Caco-2 (cell line): ENCODE measurements at regions not wholly inside any gene's neighbourhood (a gene's known extent, or its start where the extent isn't known, plus 50 kb on each side); places are given as distances from the start of the nearest gene placed in this dataset.

Experiments
- BruUV-seq: library from RNA; stranded (reverse); fragments of 400-500 nt; replicated peaks from 2 replicates; lab custom pipeline; 2021; lab: Mats Ljungman, UMichigan
- CTCF ChIA-PET: fragments of 300-600 bp; sonication (Branson Sonifier 250); formaldehyde crosslinking; loops from one replicate; lab custom pipeline; 2022; ENCODE audit warnings: antibody characterized with exemption; lab: Charles Lee
- POLR2A ChIA-PET: fragments of 300-600 bp; sonication (Branson Sonifier 250); formaldehyde crosslinking; loops from one replicate; lab custom pipeline; 2022; ENCODE audit warnings: antibody characterized with exemption; lab: Charles Lee
- DNase-seq, 2 experiments: peaks; one replicate each; pipeline versions ENCODE4 v3.0.0 to v3.0.0-alpha.2; 2020 to 2022
- H3K27me3 ChIP-seq: replicated peaks from 2 replicates; pipeline ENCODE4 v1.6.0; 2011; ENCODE audit warnings: low read length; ENCODE audit not compliant: control insufficient read depth, insufficient read depth
- H3K36me3 ChIP-seq: 2 replicates; pipeline ENCODE4 v1.5.1; 2011; ENCODE audit warnings: low read length; ENCODE audit not compliant: control insufficient read depth, insufficient read depth
- H3K4me1 ChIP-seq: fragments of 250-450 bp; sonication (Bioruptor Pico); 2 replicates; pipeline ENCODE4 v1.5.1; 2020; ENCODE audit warnings: mild to moderate bottlenecking
- H3K4me3 ChIP-seq: 2 replicates; pipeline ENCODE4 v1.5.1; 2011; ENCODE audit warnings: low read depth, mild to moderate bottlenecking, control low read depth, low read length
- H3K9me3 ChIP-seq: fragments of 250-450 bp; sonication (Bioruptor Pico); 2 replicates; pipeline ENCODE4 v1.5.1; 2020; ENCODE audit warnings: mild to moderate bottlenecking, moderate library complexity
- H3K27ac Mint-ChIP-seq: one replicate; pipeline ENCODE4 v1.8.0; 2022; ENCODE audit warnings: mixed read lengths; ENCODE audit not compliant: unreplicated experiment
- H3K27me3 Mint-ChIP-seq: one replicate; pipeline ENCODE4 v1.8.0; 2022; ENCODE audit warnings: mixed read lengths; ENCODE audit not compliant: insufficient read depth, unreplicated experiment
- H3K36me3 Mint-ChIP-seq: one replicate; pipeline ENCODE4 v1.8.0; 2022; ENCODE audit warnings: mild to moderate bottlenecking, mixed read lengths; ENCODE audit not compliant: insufficient read depth, unreplicated experiment
- H3K4me1 Mint-ChIP-seq: one replicate; pipeline ENCODE4 v1.8.0; 2022; ENCODE audit warnings: low read depth, mixed read lengths; ENCODE audit not compliant: unreplicated experiment
- H3K4me3 Mint-ChIP-seq: one replicate; pipeline ENCODE4 v1.8.0; 2022; ENCODE audit warnings: mild to moderate bottlenecking, moderate library complexity, mixed read lengths; ENCODE audit not compliant: unreplicated experiment
- H3K9me3 Mint-ChIP-seq: one replicate; pipeline ENCODE4 v1.8.0; 2022; ENCODE audit warnings: mixed read lengths; ENCODE audit not compliant: unreplicated experiment
- intact Hi-C: fragments of 100-400 bp; cut with micrococcal nuclease; formaldehyde crosslinking; loops from one replicate; pipeline ENCODE4 v1.10.0; 2022; ENCODE audit not compliant: unreplicated experiment
- TF ChIP-seq, protein P1 (sequence below), 2 experiments: fragments of 200-600 bp in 1 of 2; IDR thresholded peaks; 1 replicate in 1 of 2; 2 replicates in 1 of 2; pipeline versions ENCODE4 v1.5.1 to v1.8.0; 2011 to 2022; ENCODE audit warnings: antibody characterized with exemption in 1 of 2, control low read depth in 1 of 2, inconsistent platforms in 1 of 2, low read depth in 1 of 2, low read length in 1 of 2, mild to moderate bottlenecking in 1 of 2, moderate library complexity in 1 of 2; ENCODE audit not compliant: insufficient read depth in 1 of 2, severe bottlenecking in 1 of 2, unreplicated experiment in 1 of 2

DNA sequence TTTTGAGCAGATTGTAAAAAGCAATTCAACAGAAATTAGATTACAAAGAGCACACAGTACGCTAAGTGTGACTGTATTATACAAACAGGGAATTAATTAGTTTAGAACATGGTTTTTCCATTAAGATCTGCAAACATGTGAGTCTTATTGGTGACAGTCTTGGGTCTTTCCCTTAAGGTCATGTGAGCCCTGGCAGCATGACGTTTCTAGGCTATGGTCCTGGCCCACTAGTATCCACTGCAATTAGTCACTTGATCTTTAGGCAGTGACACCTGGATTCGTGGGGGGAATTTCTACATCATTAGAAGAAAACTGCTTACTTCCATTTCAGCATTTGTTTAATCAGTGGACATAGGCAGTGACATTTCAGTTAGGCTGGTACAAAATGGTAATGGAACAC lies 360.2 kb upstream of the NR2F2 start:
- no peaks in the 10 kb centered on the region for H3K36me3 ChIP-seq
- TF ChIP-seq, protein P1, sequence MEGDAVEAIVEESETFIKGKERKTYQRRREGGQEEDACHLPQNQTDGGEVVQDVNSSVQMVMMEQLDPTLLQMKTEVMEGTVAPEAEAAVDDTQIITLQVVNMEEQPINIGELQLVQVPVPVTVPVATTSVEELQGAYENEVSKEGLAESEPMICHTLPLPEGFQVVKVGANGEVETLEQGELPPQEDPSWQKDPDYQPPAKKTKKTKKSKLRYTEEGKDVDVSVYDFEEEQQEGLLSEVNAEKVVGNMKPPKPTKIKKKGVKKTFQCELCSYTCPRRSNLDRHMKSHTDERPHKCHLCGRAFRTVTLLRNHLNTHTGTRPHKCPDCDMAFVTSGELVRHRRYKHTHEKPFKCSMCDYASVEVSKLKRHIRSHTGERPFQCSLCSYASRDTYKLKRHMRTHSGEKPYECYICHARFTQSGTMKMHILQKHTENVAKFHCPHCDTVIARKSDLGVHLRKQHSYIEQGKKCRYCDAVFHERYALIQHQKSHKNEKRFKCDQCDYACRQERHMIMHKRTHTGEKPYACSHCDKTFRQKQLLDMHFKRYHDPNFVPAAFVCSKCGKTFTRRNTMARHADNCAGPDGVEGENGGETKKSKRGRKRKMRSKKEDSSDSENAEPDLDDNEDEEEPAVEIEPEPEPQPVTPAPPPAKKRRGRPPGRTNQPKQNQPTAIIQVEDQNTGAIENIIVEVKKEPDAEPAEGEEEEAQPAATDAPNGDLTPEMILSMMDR (IDR thresholded peaks at IDR 0.05; ENCODE audit: insufficient read depth in 1 of 2, low read depth in 1 of 2, low read length in 1 of 2, severe bottlenecking in 1 of 2, unreplicated experiment in 1 of 2): no peak
- no peak for DNase-seq
- POLR2A ChIA-PET: no interaction called here
- H3K9me3 Mint-ChIP-seq: peaks cover 10% of the 10 kb centered on the region
- intact Hi-C loops: no loop called here
- H3K4me3 ChIP-seq: no peak overlapping the region
- BruUV-seq: no TSS peak
- peaks cover under 1% of the 10 kb centered on the region for H3K4me1 Mint-ChIP-seq
- CTCF ChIA-PET: no interaction called here
- H3K27me3 Mint-ChIP-seq: no peaks in the 10 kb centered on the region
- no peak overlapping the region for H3K27ac Mint-ChIP-seq
- H3K9me3 ChIP-seq: 0 out of 2 replicates have a peak, but pooled peaks cover 3% of the 10 kb centered on the region
- H3K4me1 ChIP-seq: no peaks in the 10 kb centered on the region
- H3K36me3 Mint-ChIP-seq: no peaks in the 10 kb centered on the region
- H3K4me3 Mint-ChIP-seq: no peak overlapping the region
- no peaks in the 10 kb centered on the region for H3K27me3 ChIP-seq

DNA sequence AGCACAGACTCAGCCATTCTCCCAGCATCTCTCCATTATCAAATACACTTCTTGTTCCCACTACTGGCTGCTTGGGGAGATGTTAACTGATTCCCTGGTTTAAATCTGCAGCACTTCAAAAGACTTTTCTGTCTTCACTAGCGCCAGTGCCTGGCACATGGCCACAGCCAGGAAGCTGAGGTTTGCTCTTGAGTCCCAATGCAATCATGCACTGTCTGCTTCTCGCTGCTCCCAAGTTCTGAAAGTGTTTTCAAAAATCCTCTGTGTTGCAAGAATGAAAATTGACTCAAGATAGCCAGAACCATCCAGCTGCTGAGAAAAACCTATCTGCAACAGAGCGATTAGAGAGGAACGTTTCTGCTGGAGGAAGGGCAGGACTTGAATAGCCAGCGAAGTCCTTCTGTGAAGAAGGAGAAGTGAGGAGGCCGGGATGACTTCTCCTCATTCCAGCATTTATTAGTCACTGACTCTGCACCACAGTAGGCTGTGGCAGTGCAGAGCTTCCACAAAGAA lies 358.4 kb upstream of the NR2F2 start:
- CTCF ChIA-PET: no interaction called here
- no peaks in the 10 kb centered on the region for H3K4me1 ChIP-seq
- POLR2A ChIA-PET: no interaction called here
- 0 out of 2 replicates have a peak, but pooled peaks cover 3% of the 10 kb centered on the region for H3K9me3 ChIP-seq
- H3K27ac Mint-ChIP-seq: no peak overlapping the region
- no TSS peak for BruUV-seq
- no peaks in the 10 kb centered on the region for H3K36me3 ChIP-seq
- DNase-seq: no peak
- peaks cover 7% of the 10 kb centered on the region for H3K4me1 Mint-ChIP-seq
- no peaks in the 10 kb centered on the region for H3K27me3 Mint-ChIP-seq
- peaks cover 10% of the 10 kb centered on the region for H3K9me3 Mint-ChIP-seq
- TF ChIP-seq, protein P1 (IDR thresholded peaks at IDR 0.05; ENCODE audit: insufficient read depth in 1 of 2, low read depth in 1 of 2, low read length in 1 of 2, severe bottlenecking in 1 of 2, unreplicated experiment in 1 of 2): no peak
- no peaks in the 10 kb centered on the region for H3K27me3 ChIP-seq
- no peak overlapping the region for H3K4me3 Mint-ChIP-seq
- no peaks in the 10 kb centered on the region for H3K36me3 Mint-ChIP-seq
- H3K4me3 ChIP-seq: no peak overlapping the region
- intact Hi-C loops: no loop called here

DNA sequence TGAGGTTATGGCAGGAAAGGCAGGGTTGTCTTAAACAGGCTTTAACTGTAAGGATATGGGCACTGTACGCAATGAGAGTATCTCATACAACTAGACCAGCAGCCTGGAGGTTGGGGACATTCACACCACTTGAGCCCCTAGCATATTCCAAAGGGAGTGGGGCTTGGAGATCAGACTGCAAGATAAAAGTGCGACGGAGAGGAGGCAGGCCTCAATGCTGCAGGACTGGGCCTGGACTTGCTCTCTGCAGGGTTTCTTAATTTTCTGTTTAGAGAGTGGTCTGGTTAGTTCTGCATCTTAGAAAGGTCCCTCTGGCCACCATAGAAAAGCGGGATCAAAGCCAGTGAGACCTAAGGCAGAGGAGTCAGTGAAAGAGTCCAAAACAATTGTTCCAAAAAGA lies 357.7 kb upstream of the NR2F2 start:
- no peak overlapping the region for H3K4me3 ChIP-seq
- no peaks in the 10 kb centered on the region for H3K27me3 ChIP-seq
- H3K27ac Mint-ChIP-seq: no peak overlapping the region
- H3K27me3 Mint-ChIP-seq: no peaks in the 10 kb centered on the region
- no peaks in the 10 kb centered on the region for H3K4me1 ChIP-seq
- no peak overlapping the region for H3K4me3 Mint-ChIP-seq
- H3K9me3 Mint-ChIP-seq: peaks cover 10% of the 10 kb centered on the region
- 0 out of 2 replicates have a peak, but pooled peaks cover 3% of the 10 kb centered on the region for H3K9me3 ChIP-seq
- TF ChIP-seq, protein P1 (IDR thresholded peaks at IDR 0.05; ENCODE audit: insufficient read depth in 1 of 2, low read depth in 1 of 2, low read length in 1 of 2, severe bottlenecking in 1 of 2, unreplicated experiment in 1 of 2): no peak
- intact Hi-C loops: no loop called here
- POLR2A ChIA-PET: no interaction called here
- DNase-seq: no peak
- BruUV-seq: no TSS peak
- H3K4me1 Mint-ChIP-seq: peaks cover 7% of the 10 kb centered on the region
- CTCF ChIA-PET: no interaction called here
- no peaks in the 10 kb centered on the region for H3K36me3 ChIP-seq
- no peaks in the 10 kb centered on the region for H3K36me3 Mint-ChIP-seq
